SU-DHL-6 (cell line): ENCODE measurements at regions not wholly inside any gene's neighbourhood (a gene's known extent, or its start where the extent isn't known, plus 50 kb on each side); places are given as distances from the start of the nearest gene placed in this dataset.

Experiments used
- H2AFZ ChIP-seq: fragments of 200-600 bp; sonication (generic); 2 replicates; pipeline ENCODE4 v1.6.1; 2014; ENCODE audit warnings: low read depth, mild to moderate bottlenecking, moderate library complexity, mixed read lengths, antibody characterized with exemption, low read length; ENCODE audit not compliant: severe bottlenecking
- H3F3A ChIP-seq: fragments of 200-600 bp; shearing (Covaris generic); 2 replicates; pipeline ENCODE4 v1.6.0; 2016; ENCODE audit warnings: antibody characterized with exemption, mild to moderate bottlenecking; ENCODE audit not compliant: insufficient read depth
- H3K27ac ChIP-seq: fragments of 200-600 bp; sonication (generic); 2 replicates; pipeline ENCODE4 v1.5.1; 2016; ENCODE audit warnings: low read depth, mild to moderate bottlenecking, low read length, moderate library complexity, mixed read lengths
- H3K27me3 ChIP-seq: fragments of 200-600 bp; sonication (generic), shearing (Covaris generic); 2 replicates; pipeline ENCODE4 v1.6.0; 2014; ENCODE audit warnings: mild to moderate bottlenecking, low read length
- H3K36me3 ChIP-seq: fragments of 200-600 bp; sonication (generic); 2 replicates; pipeline ENCODE4 v1.6.1; 2014; ENCODE audit warnings: mild to moderate bottlenecking, low read length, mixed read lengths
- H3K4me2 ChIP-seq: fragments of 300-600, 200-600 bp; shearing (Covaris generic), sonication (generic); 2 replicates; pipeline ENCODE4 v1.6.0; 2014; ENCODE audit warnings: low read length, low read depth, mild to moderate bottlenecking; ENCODE audit not compliant: poor library complexity, severe bottlenecking
- H3K4me3 ChIP-seq: fragments of 200-600 bp; sonication (generic); 2 replicates; pipeline ENCODE4 v1.5.1; 2014; ENCODE audit warnings: antibody characterized with exemption, low read length, mild to moderate bottlenecking, mixed read lengths; ENCODE audit not compliant: insufficient read depth, poor library complexity, severe bottlenecking
- H3K79me2 ChIP-seq: fragments of 200-600 bp; sonication (generic); 2 replicates; pipeline ENCODE4 v1.6.1; 2014; ENCODE audit warnings: mild to moderate bottlenecking, low read length, moderate library complexity; ENCODE audit not compliant: insufficient read depth
- H3K9ac ChIP-seq: fragments of 200-600 bp; sonication (generic); 2 replicates; pipeline ENCODE4 v1.7.0; 2014; ENCODE audit warnings: mild to moderate bottlenecking, low read length
- H3K9me2 ChIP-seq: fragments of 200-600 bp; sonication (generic); replicated peaks from 2 replicates; pipeline ENCODE4 v1.6.1; 2014; ENCODE audit warnings: low read length; ENCODE audit not compliant: insufficient read depth
- H3K9me3 ChIP-seq: fragments of 200-600 bp; sonication (generic); 2 replicates; pipeline ENCODE4 v1.6.1; 2014; ENCODE audit warnings: low read length, mixed read lengths; ENCODE audit not compliant: insufficient read depth
- H4K20me1 ChIP-seq: fragments of 200-600 bp; sonication (generic); 2 replicates; pipeline ENCODE4 v1.6.1; 2014; ENCODE audit warnings: low read depth, mild to moderate bottlenecking, antibody characterized with exemption, low read length, moderate library complexity, mixed read lengths
- CTCF ChIP-seq: fragments of 200-600 bp; sonication (generic); IDR thresholded peaks from one replicate; pipeline ENCODE4 v1.5.1; 2017; ENCODE audit warnings: antibody characterized with exemption, mild to moderate bottlenecking, low read length, moderate library complexity; ENCODE audit not compliant: insufficient read depth, poor library complexity, severe bottlenecking
- EZH2phosphoT487 ChIP-seq: fragments of 200-600 bp; sonication (generic), shearing (Covaris generic); conservative IDR thresholded peaks from 2 replicates; pipeline ENCODE4 v1.6.1; 2018; ENCODE audit warnings: mild to moderate bottlenecking, antibody characterized with exemption, low read length, moderate library complexity, mixed read lengths

GRCh38 chr2:100655936-100656534 lies 93.2 kb downstream of the PDCL3 start:
- Histone ChIP-seq H4K20me1 (no peaks in the 10 kb centered on the region), H3K4me2 (no peak overlapping the region), H3K79me2 (no peaks in the 10 kb centered on the region), H3K9ac (no peak overlapping the region), H3K4me3 (no peak overlapping the region), H3K9me2 (no peaks in the 10 kb centered on the region), H3F3A (no peaks in the 10 kb centered on the region), H3K27me3 (no peaks in the 10 kb centered on the region), H2AFZ (no peak overlapping the region), H3K9me3 (no peaks in the 10 kb centered on the region), H3K36me3 (no peaks in the 10 kb centered on the region), H3K27ac (no peak overlapping the region)
- no peak for TF ChIP-seq CTCF
- TF ChIP-seq EZH2phosphoT487, result no peak

- H3K27ac ChIP-seq, result no peak overlapping the region
- no peaks in the 10 kb centered on the region for H4K20me1 ChIP-seq
- no peaks in the 10 kb centered on the region for H3K36me3 ChIP-seq
- no peak overlapping the region for H3K4me3 ChIP-seq
- H3K9me2 ChIP-seq, result no peaks in the 10 kb centered on the region
- H3K9ac ChIP-seq, result no peak overlapping the region
- no peaks in the 10 kb centered on the region for H3K9me3 ChIP-seq
- TF ChIP-seq CTCF, result no peak
- no peak for TF ChIP-seq EZH2phosphoT487
- no peaks in the 10 kb centered on the region for H3K79me2 ChIP-seq
- H3F3A ChIP-seq, result no peaks in the 10 kb centered on the region
- H2AFZ ChIP-seq, result no peak overlapping the region
- no peak overlapping the region for H3K4me2 ChIP-seq
- H3K27me3 ChIP-seq, result no peaks in the 10 kb centered on the region
Measured at GRCh38 chr2:100658017-100658416, 95.2 kb downstream of the PDCL3 start.

GRCh38 chr2:100660851-100661584 lies 98.2 kb downstream of the PDCL3 start:
- Histone ChIP-seq H4K20me1 (no peaks in the 10 kb centered on the region), H3K9ac (no peak overlapping the region), H3K9me3 (no peaks in the 10 kb centered on the region), H3K36me3 (no peaks in the 10 kb centered on the region), H2AFZ (no peak overlapping the region), H3K79me2 (no peaks in the 10 kb centered on the region), H3K27ac (no peak overlapping the region), H3F3A (no peaks in the 10 kb centered on the region), H3K9me2 (no peaks in the 10 kb centered on the region), H3K4me3 (no peak overlapping the region), H3K27me3 (no peaks in the 10 kb centered on the region), H3K4me2 (no peak overlapping the region)
- TF ChIP-seq CTCF (no peak), EZH2phosphoT487 (no peak)
